CD4-positive, alpha-beta T cell (primary cell): ENCODE measurements at regions not wholly inside any gene's neighbourhood (a gene's known extent, or its start where the extent isn't known, plus 50 kb on each side); places are given as distances from the start of the nearest gene placed in this dataset.

Source experiments
- ATAC-seq: fragments of 200-7000 bp; cut with Tn5 transposase; one replicate; pipeline ENCODE4 v1.10.0; 2022; ENCODE audit warnings: mild to moderate bottlenecking; ENCODE audit not compliant: poor library complexity
- CTCF ChIA-PET: fragments of 350-600 bp; sonication (Branson Sonifier 250); formaldehyde crosslinking; loops from one replicate; lab custom pipeline; 2021; ENCODE audit warnings: antibody characterized with exemption, inconsistent platforms; lab: Charles Lee
- POLR2A ChIA-PET: fragments of 350-600 bp; sonication (Branson Sonifier 250); formaldehyde crosslinking; loops from one replicate; lab custom pipeline; 2021; ENCODE audit warnings: antibody characterized with exemption, inconsistent platforms; lab: Charles Lee
- DNase-seq, 14 experiments: peaks; one replicate each; pipeline ENCODE4 v3.0.0-alpha.2; 2013 to 2020; ENCODE audit warnings: mixed read lengths in 2 of 14
- H3K27ac ChIP-seq, 2 donors: one replicate each; pipeline versions ENCODE4 v1.5.1 to v1.7.0; 2013; ENCODE audit warnings: low read length in 2 of 2, low read depth in 1 of 2, mild to moderate bottlenecking in 1 of 2
- H3K27me3 ChIP-seq, 2 experiments: 1 replicate in 1 of 2; 2 replicates in 1 of 2; pipeline versions ENCODE4 v1.6.1 to v1.7.0; 2013; ENCODE audit warnings: low read length in 2 of 2, control low read depth in 1 of 2, mild to moderate bottlenecking in 1 of 2, moderate library complexity in 1 of 2; ENCODE audit not compliant: insufficient read depth in 2 of 2, control insufficient read depth in 1 of 2
- H3K36me3 ChIP-seq: one replicate; pipeline ENCODE4 v1.6.1; 2013; ENCODE audit warnings: low read length, control low read depth; ENCODE audit not compliant: insufficient read depth
- H3K4me1 ChIP-seq: one replicate; pipeline ENCODE4 v1.6.1; 2013; ENCODE audit warnings: low read length, control low read depth; ENCODE audit not compliant: insufficient read depth
- H3K4me3 ChIP-seq: one replicate; pipeline ENCODE4 v1.5.1; 2013; ENCODE audit warnings: mild to moderate bottlenecking, low read length, moderate library complexity
- H3K9me3 ChIP-seq, 2 experiments: 1 replicate in 1 of 2; 2 replicates in 1 of 2; pipeline versions ENCODE4 v1.6.1 to v1.7.0; 2013; ENCODE audit warnings: low read length in 2 of 2, mild to moderate bottlenecking in 2 of 2, control low read depth in 1 of 2, moderate library complexity in 1 of 2; ENCODE audit not compliant: control insufficient read depth in 1 of 2, insufficient read depth in 1 of 2
- H3K27ac Mint-ChIP-seq: one replicate; pipeline ENCODE4 v1.8.0; 2020; ENCODE audit warnings: mixed read lengths
- H3K27me3 Mint-ChIP-seq: one replicate; pipeline ENCODE4 v1.8.0; 2021; ENCODE audit warnings: mixed read lengths
- H3K36me3 Mint-ChIP-seq: one replicate; pipeline ENCODE4 v1.8.0; 2021; ENCODE audit warnings: low read depth, mixed read lengths
- H3K4me1 Mint-ChIP-seq: one replicate; pipeline ENCODE4 v1.8.0; 2021; ENCODE audit warnings: low read depth, mixed read lengths
- H3K4me3 Mint-ChIP-seq: one replicate; pipeline ENCODE4 v1.8.0; 2020; ENCODE audit warnings: mild to moderate bottlenecking, mixed read lengths
- H3K9me3 Mint-ChIP-seq: one replicate; pipeline ENCODE4 v1.8.0; 2020; ENCODE audit warnings: mixed read lengths
- intact Hi-C, 2 experiments: fragments of 100-400 bp; cut with DNase I in 1 of 2; cut with micrococcal nuclease in 1 of 2; formaldehyde crosslinking; loops; one replicate each; pipeline versions ENCODE4 v1.15.1 to v1.9.0; 2023 to 2025; cut with DNase I, micrococcal nuclease
- TF ChIP-seq, protein P1 (sequence below): fragments of 200-600 bp; IDR thresholded peaks from one replicate; pipeline ENCODE4 v1.8.0; 2022; ENCODE audit warnings: antibody characterized with exemption, mild to moderate bottlenecking

DNA sequence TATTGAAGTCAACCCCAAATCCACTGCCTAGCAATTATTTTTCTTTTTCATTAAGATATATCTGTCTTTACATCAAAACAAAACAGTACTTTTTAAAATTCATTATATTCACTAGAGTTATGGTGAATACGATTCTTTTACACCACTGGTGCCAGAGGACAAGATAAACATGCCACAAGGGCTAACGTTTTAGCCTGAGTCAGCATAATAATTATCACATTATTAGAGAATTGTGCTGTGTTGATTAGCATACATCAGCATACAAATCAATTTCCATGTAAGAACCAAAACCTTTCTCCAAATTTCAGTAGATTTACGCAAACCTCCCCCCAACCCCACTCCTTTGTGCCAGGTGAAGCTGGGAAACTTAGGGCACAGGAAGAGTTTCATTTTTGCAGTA lies 131.1 kb upstream of the TMEM106B start:
- Mint-ChIP-seq H3K27ac (no peak overlapping the region), H3K36me3 (no peaks in the 10 kb centered on the region), H3K4me1 (no peaks in the 10 kb centered on the region), H3K9me3 (peaks cover 6% of the 10 kb centered on the region), H3K4me3 (no peak overlapping the region), H3K27me3 (no peaks in the 10 kb centered on the region)
- ChIA-PET POLR2A (interaction anchor here (0.6 kb wide), 1 partner anchor 218 kb away, joined by 3 read pairs; no protein-coding TSS in a partner anchor), CTCF (no interaction called here)
- ATAC-seq (no peak), DNase-seq (no peak)
- H3K4me1 ChIP-seq = no peaks in the 10 kb centered on the region
- no peak overlapping the region for H3K27ac ChIP-seq
- H3K36me3 ChIP-seq = no peaks in the 10 kb centered on the region
- no peak overlapping the region for H3K4me3 ChIP-seq
- intact Hi-C loops = no loop called here
- peaks cover 8 to 10% of the 10 kb centered on the region in 2 experiments for H3K9me3 ChIP-seq
- no peaks in the 10 kb centered on the region for H3K27me3 ChIP-seq
- TF ChIP-seq, protein P1, sequence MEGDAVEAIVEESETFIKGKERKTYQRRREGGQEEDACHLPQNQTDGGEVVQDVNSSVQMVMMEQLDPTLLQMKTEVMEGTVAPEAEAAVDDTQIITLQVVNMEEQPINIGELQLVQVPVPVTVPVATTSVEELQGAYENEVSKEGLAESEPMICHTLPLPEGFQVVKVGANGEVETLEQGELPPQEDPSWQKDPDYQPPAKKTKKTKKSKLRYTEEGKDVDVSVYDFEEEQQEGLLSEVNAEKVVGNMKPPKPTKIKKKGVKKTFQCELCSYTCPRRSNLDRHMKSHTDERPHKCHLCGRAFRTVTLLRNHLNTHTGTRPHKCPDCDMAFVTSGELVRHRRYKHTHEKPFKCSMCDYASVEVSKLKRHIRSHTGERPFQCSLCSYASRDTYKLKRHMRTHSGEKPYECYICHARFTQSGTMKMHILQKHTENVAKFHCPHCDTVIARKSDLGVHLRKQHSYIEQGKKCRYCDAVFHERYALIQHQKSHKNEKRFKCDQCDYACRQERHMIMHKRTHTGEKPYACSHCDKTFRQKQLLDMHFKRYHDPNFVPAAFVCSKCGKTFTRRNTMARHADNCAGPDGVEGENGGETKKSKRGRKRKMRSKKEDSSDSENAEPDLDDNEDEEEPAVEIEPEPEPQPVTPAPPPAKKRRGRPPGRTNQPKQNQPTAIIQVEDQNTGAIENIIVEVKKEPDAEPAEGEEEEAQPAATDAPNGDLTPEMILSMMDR = no peak

- Histone ChIP-seq H3K27ac (no peak overlapping the region), H3K4me3 (no peak overlapping the region), H3K4me1 (no peaks in the 10 kb centered on the region), H3K9me3 (no peaks in the 10 kb centered on the region), H3K27me3 (no peaks in the 10 kb centered on the region), H3K36me3 (no peaks in the 10 kb centered on the region)
- H3K4me3 Mint-ChIP-seq = no peak overlapping the region
- intact Hi-C loops = no loop called here
- DNase-seq (no peak), ATAC-seq (no peak)
- H3K4me1 Mint-ChIP-seq = no peaks in the 10 kb centered on the region
- ChIA-PET POLR2A (no interaction called here), CTCF (interaction anchor here (0.6 kb wide), 1 partner anchor 525 kb away, joined by 3 read pairs; no protein-coding TSS in a partner anchor)
- H3K27me3 Mint-ChIP-seq = no peaks in the 10 kb centered on the region
- TF ChIP-seq, protein P1 = no peak
- no peaks in the 10 kb centered on the region for H3K9me3 Mint-ChIP-seq
- H3K36me3 Mint-ChIP-seq = no peaks in the 10 kb centered on the region
- H3K27ac Mint-ChIP-seq = no peak overlapping the region
Observed at GRCh38 chr7:12085516-12085915, 125.6 kb upstream of the TMEM106B start.

GRCh38 chr7:12089951-12090756 lies 120.9 kb upstream of the TMEM106B start:
- no peaks in the 10 kb centered on the region for H3K9me3 Mint-ChIP-seq
- DNase-seq (no peak), ATAC-seq (no peak)
- TF ChIP-seq, protein P1 = no peak
- H3K36me3 ChIP-seq = no peaks in the 10 kb centered on the region
- no peaks in the 10 kb centered on the region for H3K27me3 ChIP-seq
- no peak overlapping the region for H3K4me3 ChIP-seq
- intact Hi-C loops = no loop called here
- H3K9me3 ChIP-seq = no peaks in the 10 kb centered on the region
- H3K27me3 Mint-ChIP-seq = no peaks in the 10 kb centered on the region
- ChIA-PET POLR2A (no interaction called here), CTCF (no interaction called here)
- no peaks in the 10 kb centered on the region for H3K4me1 ChIP-seq
- no peaks in the 10 kb centered on the region for H3K4me1 Mint-ChIP-seq
- H3K27ac ChIP-seq = no peak overlapping the region
- H3K36me3 Mint-ChIP-seq = no peaks in the 10 kb centered on the region
- no peak overlapping the region for H3K4me3 Mint-ChIP-seq
- no peak overlapping the region for H3K27ac Mint-ChIP-seq
